GM21737 (cell line): ENCODE measurements at regions not wholly inside any gene's neighbourhood (a gene's known extent, or its start where the extent isn't known, plus 50 kb on each side); places are given as distances from the start of the nearest gene placed in this dataset.

Source experiments
- ATAC-seq: cut with Tn5 transposase; IDR thresholded peaks from one replicate; pipeline ENCODE4 v1.9.1; 2021; ENCODE audit warnings: mild to moderate bottlenecking, moderate library complexity; ENCODE audit not compliant: unreplicated experiment

DNA sequence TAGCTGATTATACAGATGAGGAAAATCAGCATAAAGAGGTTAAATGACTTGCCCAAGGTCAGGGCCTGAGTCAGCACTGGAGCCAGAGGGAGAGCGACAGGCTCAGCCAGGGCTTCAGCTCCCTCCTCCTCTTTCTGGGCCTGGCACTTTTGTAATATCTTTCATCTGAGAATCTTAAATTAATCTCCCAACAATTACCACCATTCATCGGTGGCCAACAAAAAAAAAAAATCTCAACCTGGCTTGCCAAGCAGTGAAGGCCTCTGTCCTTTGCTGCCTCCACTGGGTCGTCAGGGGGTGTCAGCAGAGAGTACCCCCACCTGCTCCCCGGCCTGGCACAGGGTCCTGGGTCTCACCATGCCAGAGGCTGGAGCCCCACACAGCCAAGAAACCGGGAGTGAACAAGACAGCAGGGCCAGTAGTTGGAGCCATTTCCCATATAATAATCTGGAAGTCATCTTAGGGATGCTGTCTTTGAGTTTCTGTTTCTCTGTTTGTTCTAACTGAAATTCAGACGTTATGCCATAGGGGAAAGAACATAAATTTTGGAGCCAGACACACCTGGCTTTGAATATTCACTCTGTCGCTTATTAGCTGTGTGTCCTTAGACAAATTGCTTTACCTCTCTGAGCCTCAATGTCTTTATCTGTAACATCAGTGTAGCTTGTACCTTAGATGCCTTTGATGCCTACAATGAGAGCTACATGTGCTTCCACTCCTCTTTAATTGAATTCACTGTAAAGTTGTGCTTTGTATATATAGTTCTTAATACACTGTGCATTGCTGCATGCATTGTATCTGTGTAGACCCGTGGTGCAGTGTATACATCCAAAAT lies 299.9 kb upstream of the MSX2 start:
- no peak for ATAC-seq

- ATAC-seq = no peak
These were observed 299.0 kb upstream of the MSX2 start for GRCh38 chr5:174425271-174425963.

DNA sequence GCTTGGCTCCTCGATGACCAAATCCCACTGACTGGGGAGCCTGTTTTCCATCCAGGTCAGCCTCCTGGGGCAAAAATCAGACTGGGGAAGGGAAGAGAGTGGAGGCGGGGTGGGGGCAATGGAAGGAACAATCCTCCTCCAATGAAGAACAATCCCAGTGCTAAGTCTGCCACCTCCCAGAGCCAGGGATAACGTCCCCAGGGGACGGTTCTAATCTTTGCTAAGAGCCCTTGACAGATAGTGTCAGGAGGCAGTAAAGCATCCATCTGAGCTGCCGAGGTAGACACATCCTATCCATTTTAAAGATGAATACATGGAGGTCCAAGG lies 298.5 kb upstream of the MSX2 start:
- ATAC-seq = no peak

DNA sequence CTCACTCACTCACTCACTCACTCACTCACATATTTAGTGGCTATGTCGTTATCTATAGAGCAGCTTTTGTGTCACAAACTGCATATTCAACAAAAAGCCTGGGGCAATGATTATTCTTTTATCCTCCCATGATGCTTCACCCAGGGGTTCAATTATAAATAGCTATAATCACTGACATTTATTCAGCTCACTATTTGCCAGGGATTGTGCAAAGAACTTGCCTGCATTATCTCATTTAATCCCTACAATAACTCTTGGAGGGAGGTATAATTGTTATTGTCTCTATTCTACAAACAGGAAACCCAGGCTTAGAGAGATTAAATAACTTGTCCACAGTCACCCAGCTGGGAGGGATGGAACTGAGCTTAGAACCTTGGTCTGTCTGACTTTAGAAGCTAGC lies 298.0 kb upstream of the MSX2 start:
- ATAC-seq = no peak

DNA sequence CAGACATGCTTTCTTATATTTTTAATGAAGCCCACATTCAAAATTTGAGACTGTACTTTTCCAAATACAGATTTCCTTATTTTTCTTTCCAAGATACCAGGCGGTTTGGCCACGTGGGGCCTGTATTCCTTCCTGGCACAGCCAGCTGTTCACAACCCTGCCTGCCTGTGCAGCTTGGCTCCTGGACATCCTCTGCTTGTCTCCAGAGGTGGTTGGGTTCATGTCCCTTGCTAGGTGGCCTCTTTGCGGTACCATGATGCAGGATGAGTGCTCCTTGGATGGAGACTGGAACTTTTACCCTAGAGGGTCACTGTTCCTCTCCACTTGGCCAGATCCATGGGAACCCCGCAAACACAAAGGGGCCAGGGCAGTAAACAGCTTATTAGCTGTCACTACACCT lies 297.5 kb upstream of the MSX2 start:
- ATAC-seq = no peak

GRCh38 chr5:174427304-174427703 lies 297.1 kb upstream of the MSX2 start:
- no peak for ATAC-seq

DNA sequence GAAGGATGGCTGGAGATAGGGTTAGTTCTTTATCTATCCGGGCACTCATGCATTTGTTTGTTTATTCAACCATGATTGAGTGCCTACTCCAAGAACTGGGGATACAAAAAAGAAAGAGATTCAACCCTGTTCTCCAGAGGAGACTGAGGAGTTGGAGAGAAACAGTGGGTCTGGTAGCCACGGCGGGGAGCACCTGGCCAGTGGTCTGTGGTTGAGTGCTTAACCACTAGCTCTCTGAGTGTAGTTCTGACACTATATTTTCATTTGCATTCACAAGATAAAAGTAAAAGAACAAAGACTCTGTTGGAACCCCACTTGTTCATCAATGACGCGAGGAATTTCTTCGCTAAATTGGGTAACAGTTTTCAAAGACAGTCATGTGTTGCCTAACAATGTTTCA lies 295.5 kb upstream of the MSX2 start:
- no peak for ATAC-seq

DNA sequence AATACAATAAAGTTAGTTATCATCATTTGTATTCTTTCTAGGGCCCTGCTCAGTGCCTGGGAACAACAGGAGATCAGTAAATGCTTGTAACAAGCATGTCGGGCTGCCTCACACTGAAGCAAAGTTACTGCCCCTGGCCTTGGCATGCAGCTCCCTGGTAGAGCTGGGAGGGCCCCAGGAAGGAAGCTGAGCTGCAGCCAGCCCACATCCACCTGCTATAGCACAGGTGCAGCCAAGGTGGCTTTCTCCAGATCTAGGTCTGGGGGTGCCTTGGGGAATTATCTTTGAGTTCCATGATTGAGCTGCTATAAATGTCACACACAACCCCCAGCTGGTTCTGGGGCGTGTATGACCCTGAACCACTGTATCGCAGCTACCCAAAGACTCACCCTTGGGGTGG lies 293.4 kb upstream of the MSX2 start:
- ATAC-seq = no peak

GRCh38 chr5:174431504-174431903 lies 292.9 kb upstream of the MSX2 start:
- ATAC-seq = no peak

DNA sequence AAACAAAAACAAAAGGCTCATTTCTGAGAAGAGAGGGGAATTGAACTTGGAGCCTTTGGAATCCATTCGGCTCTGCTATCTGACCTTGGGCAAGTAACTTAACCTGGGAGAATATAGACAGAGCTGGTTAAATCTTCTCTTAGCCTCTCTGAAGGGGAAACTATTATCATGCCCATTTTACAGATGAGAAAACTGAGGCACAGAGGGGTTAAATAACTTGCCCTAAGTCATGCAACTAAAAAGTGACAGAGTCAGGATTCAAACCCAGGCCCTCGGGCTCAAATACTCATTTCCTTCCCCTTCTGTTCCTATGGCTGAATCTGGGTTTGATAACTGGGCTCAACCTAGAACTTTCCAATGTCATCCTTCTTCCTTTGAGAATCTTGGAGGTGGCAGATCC lies 291.3 kb upstream of the MSX2 start:
- ATAC-seq = no peak

DNA sequence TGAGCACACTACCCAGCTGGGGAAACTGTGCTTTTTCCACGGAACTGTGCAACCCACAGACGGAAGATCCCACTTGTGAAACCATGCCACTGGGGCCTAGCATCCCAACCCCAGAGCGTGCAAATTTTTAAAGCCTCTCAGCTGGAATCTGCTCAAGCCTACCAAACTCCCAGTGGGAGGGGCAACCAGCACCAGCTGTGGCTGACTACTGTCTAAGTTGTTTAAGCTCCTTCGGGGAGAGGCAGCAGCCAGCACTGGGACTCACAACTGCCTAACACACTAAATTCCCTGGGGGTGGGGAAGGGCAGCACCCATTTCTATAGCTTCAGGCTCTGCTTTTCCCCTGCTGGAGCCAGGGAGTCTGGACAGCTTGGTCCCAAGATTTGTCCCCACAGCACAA lies 287.6 kb upstream of the MSX2 start:
- ATAC-seq = no peak

DNA sequence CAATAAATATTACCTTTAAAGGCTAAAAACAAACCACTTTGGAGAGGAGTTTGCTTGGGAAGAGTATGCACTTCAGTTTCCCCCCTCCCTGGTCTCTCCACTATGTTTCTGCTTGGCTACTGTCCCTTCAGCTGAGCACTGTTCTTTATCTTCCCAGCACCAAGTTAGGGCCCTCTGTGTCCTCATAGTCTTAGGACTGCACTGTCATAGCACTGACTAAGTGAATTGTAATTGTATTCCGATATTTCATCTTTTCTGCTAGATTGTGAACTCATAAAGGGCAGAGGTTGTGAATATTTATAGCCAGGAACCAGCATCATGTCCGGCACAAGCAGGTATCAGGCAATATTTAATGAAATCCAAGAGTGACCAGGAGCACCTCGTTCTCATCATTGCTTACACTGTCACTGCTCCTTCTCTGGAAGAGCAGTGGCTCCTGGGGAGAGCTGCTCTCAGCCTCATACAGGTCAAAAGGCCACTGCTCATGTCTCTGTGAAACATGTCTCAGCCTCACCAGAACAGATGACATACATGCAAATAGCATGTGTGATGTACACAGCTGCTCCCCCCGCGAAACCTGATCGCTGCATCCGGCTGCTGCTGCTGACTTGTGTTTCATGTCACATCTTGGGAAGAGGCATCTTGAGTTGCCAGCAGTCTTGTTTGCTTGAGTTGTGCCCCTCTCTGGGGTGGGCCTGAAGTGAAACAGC lies 279.7 kb upstream of the MSX2 start:
- ATAC-seq = no peak

- no peak for ATAC-seq
These were observed 277.9 kb upstream of the MSX2 start for GRCh38 chr5:174446446-174446845.

- ATAC-seq = no peak
These were observed 277.4 kb upstream of the MSX2 start for GRCh38 chr5:174446988-174447387.

DNA sequence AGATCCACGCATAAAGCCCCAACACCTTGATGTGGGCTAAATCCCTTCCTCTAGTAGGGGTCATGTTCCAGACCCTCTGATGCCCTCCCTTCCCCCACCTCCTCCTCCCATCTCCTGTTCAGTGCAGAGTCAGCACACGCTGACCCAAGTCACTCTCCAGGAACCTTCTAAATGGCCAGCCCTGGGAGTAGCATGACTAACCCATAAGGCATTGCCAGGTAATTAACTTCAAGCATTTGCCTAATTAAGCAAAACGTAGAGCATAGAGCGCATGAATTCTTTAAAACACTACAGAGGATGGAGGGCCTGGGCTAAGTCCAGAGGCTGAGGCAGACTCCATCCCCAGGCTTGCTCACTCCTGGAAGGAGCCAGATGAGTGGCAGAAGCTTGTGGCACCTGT lies 276.3 kb upstream of the MSX2 start:
- ATAC-seq = no peak

- no peak for ATAC-seq
These were observed 275.7 kb upstream of the MSX2 start for GRCh38 chr5:174448662-174449061.

DNA sequence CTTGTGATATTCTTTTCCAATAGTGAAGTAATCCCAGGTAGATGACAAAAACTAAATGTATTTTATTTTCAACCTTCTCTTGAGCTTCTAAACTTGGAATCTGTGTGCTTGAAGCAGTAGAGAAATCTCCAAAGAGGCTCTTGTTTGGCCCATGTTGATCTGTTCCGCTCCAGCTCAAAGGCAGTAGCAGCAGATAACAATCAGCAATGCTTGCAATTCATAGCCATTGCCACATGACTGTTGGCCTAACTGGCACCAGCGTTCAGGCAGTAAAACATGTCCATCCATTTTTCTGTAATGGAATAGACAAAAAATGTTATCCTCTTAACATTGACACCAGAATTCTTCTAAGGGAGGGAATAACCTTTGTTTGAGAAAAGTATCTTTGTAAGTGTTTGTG lies 270.7 kb upstream of the MSX2 start:
- ATAC-seq = no peak

GRCh38 chr5:174454464-174454863 lies 269.9 kb upstream of the MSX2 start:
- no peak for ATAC-seq

DNA sequence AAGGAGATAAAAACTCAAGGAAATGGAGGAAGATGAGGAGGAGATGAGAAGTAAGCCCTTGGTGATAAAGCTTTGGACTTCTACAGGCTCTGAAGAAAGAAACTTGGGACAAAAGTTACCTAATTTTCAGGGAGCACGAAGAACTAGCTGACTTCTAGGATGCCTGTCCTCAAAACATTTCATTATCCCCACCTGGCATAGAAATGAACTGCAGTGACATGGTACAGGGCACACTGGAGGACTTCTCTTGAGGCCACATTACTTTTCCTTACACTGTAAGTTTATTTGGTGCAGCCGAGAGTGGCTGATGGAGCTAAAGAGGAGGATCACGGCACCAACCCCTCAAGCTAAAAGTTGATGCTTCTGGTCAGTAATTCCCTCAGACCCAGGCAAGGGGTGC lies 269.5 kb upstream of the MSX2 start:
- ATAC-seq = no peak

GRCh38 chr5:174455301-174455700 lies 269.1 kb upstream of the MSX2 start:
- ATAC-seq = no peak

GRCh38 chr5:174457141-174457678 lies 267.2 kb upstream of the MSX2 start:
- no peak for ATAC-seq
